Suprapubic skin (tissue), 3 donors: ENCODE measurements at regions not wholly inside any gene's neighbourhood (a gene's known extent, or its start where the extent isn't known, plus 50 kb on each side); places are given as distances from the start of the nearest gene placed in this dataset.

Source experiments
- EP300 ChIP-seq: sonication (generic); formaldehyde crosslinking; IDR thresholded peaks from one replicate; pipeline ENCODE4 v1.6.1; 2017; ENCODE audit warnings: antibody characterized with exemption
- TF ChIP-seq, protein P1 (sequence below), 2 donors: fragments of 200-600 bp in 1 of 2; fragments of 450-650 bp in 1 of 2; sonication (generic) in 1 of 2; IDR thresholded peaks; one replicate each; pipeline ENCODE4 v1.5.1; 2016 to 2019; ENCODE audit warnings: antibody characterized with exemption in 2 of 2, mild to moderate bottlenecking in 1 of 2, moderate library complexity in 1 of 2

GRCh38 chr15:26374806-26375205 is 398.1 kb downstream of the GABRB3 start:
- TF ChIP-seq, protein P1, sequence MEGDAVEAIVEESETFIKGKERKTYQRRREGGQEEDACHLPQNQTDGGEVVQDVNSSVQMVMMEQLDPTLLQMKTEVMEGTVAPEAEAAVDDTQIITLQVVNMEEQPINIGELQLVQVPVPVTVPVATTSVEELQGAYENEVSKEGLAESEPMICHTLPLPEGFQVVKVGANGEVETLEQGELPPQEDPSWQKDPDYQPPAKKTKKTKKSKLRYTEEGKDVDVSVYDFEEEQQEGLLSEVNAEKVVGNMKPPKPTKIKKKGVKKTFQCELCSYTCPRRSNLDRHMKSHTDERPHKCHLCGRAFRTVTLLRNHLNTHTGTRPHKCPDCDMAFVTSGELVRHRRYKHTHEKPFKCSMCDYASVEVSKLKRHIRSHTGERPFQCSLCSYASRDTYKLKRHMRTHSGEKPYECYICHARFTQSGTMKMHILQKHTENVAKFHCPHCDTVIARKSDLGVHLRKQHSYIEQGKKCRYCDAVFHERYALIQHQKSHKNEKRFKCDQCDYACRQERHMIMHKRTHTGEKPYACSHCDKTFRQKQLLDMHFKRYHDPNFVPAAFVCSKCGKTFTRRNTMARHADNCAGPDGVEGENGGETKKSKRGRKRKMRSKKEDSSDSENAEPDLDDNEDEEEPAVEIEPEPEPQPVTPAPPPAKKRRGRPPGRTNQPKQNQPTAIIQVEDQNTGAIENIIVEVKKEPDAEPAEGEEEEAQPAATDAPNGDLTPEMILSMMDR (IDR thresholded peaks at IDR 0.05): no peak
- TF ChIP-seq EP300: no peak
